B cell (primary cell): ENCODE measurements at regions not wholly inside any gene's neighbourhood (a gene's known extent, or its start where the extent isn't known, plus 50 kb on each side); places are given as distances from the start of the nearest gene placed in this dataset.

ENCODE experiments used
- ATAC-seq: fragments of 200-7000 bp; cut with Tn5 transposase; one replicate; pipeline ENCODE4 v1.10.0; 2021; ENCODE audit warnings: low read depth, mild to moderate bottlenecking, moderate number of reproducible peaks, moderate library complexity
- CTCF ChIA-PET: fragments of 350-600 bp; sonication (Branson Sonifier 250); formaldehyde crosslinking; loops from one replicate; lab custom pipeline; 2021; ENCODE audit warnings: antibody characterized with exemption, inconsistent platforms; lab: Charles Lee
- POLR2A ChIA-PET: fragments of 350-600 bp; sonication (Branson Sonifier 250); formaldehyde crosslinking; loops from one replicate; lab custom pipeline; 2021; ENCODE audit warnings: antibody characterized with exemption; lab: Charles Lee
- DNase-seq: peaks from one replicate; pipeline ENCODE4 v3.0.0; 2013
- H2AFZ ChIP-seq: 2 replicates; pipeline ENCODE4 v1.6.1; 2012; ENCODE audit warnings: mild to moderate bottlenecking, low read depth, low read length; ENCODE audit not compliant: insufficient read depth, poor library complexity, severe bottlenecking
- H3K27ac ChIP-seq, 2 donors: 1 replicate in 1 of 2; 2 replicates in 1 of 2; pipeline ENCODE4 v1.5.1; 2012 to 2013; ENCODE audit warnings: low read length in 2 of 2, mild to moderate bottlenecking in 2 of 2, moderate library complexity in 1 of 2
- H3K27me3 ChIP-seq, 4 experiments: fragments of 200-600 bp in 1 of 4; sonication (generic) in 1 of 4; replicated peaks in 1 of 4; 1 replicate in 2 of 4; 2 replicates in 2 of 4; pipeline versions ENCODE4 v1.6.1 to v1.7.0; 2013 to 2016; ENCODE audit warnings: low read length in 3 of 4, mild to moderate bottlenecking in 2 of 4, mixed read lengths in 1 of 4, moderate library complexity in 1 of 4; ENCODE audit not compliant: insufficient read depth in 4 of 4, control insufficient read depth in 3 of 4; ENCODE audit errors: control extremely low read depth in 1 of 4
- H3K36me3 ChIP-seq, 2 experiments: replicated peaks in 1 of 2; 1 replicate in 1 of 2; 2 replicates in 1 of 2; pipeline versions ENCODE4 v1.6.1 to v1.7.1; 2013; ENCODE audit warnings: low read length in 1 of 2; ENCODE audit not compliant: insufficient read depth in 2 of 2, control insufficient read depth in 1 of 2; ENCODE audit errors: control extremely low read depth in 1 of 2, extremely low read depth in 1 of 2
- H3K4me1 ChIP-seq, 2 donors: fragments of 200-600 bp in 1 of 2; sonication (generic) in 1 of 2; 1 replicate in 1 of 2; 2 replicates in 1 of 2; pipeline versions ENCODE4 v1.5.1 to v1.6.1; 2013 to 2017; ENCODE audit warnings: low read length in 2 of 2; ENCODE audit not compliant: control insufficient read depth in 2 of 2, insufficient read depth in 2 of 2
- H3K4me2 ChIP-seq: replicated peaks from 2 replicates; pipeline ENCODE3; 2012; ENCODE audit warnings: mild to moderate bottlenecking, low read depth, low read length; ENCODE audit not compliant: poor library complexity, severe bottlenecking
- H3K4me3 ChIP-seq, 5 experiments: fragments of 200-600 bp in 1 of 5; sonication (generic) in 1 of 5; 1 replicate in 3 of 5; 2 replicates in 2 of 5; pipeline versions ENCODE4 v1.5.1 to v1.7.0; 2011 to 2016; ENCODE audit warnings: low read length in 4 of 5, mild to moderate bottlenecking in 4 of 5, low read depth in 2 of 5, control low read depth in 1 of 5, moderate library complexity in 1 of 5; ENCODE audit not compliant: insufficient read depth in 1 of 5; ENCODE audit errors: control extremely low read depth in 1 of 5, extremely low read depth in 1 of 5
- H3K79me2 ChIP-seq: fragments of 200-600 bp; sonication (generic); one replicate; pipeline ENCODE4 v1.6.0; 2016; ENCODE audit warnings: low read length; ENCODE audit not compliant: control insufficient read depth, insufficient read depth
- H3K9ac ChIP-seq: fragments of 200-600 bp; sonication (generic); 2 replicates; pipeline ENCODE4 v1.6.1; 2017; ENCODE audit warnings: mild to moderate bottlenecking, low read length, moderate library complexity
- H3K9me3 ChIP-seq, 3 donors: one replicate each; pipeline versions ENCODE4 v1.6.1 to v1.7.1; 2013; ENCODE audit warnings: low read length in 2 of 3; ENCODE audit not compliant: control insufficient read depth in 2 of 3, insufficient read depth in 1 of 3; ENCODE audit errors: control extremely low read depth in 1 of 3
- H4K20me1 ChIP-seq: 2 replicates; pipeline ENCODE4 v1.6.0; 2012; ENCODE audit warnings: mild to moderate bottlenecking, low read length; ENCODE audit not compliant: insufficient read depth, control insufficient read depth, poor library complexity, severe bottlenecking
- H3K27ac Mint-ChIP-seq: one replicate; pipeline ENCODE4 v1.8.0; 2021; ENCODE audit warnings: mixed read lengths
- H3K27me3 Mint-ChIP-seq: one replicate; pipeline ENCODE4 v1.8.0; 2021; ENCODE audit warnings: mixed read lengths
- H3K4me1 Mint-ChIP-seq: one replicate; pipeline ENCODE4 v1.8.0; 2021; ENCODE audit warnings: mixed read lengths
- H3K4me3 Mint-ChIP-seq: one replicate; pipeline ENCODE4 v1.8.0; 2021; ENCODE audit warnings: mixed read lengths
- H3K9me3 Mint-ChIP-seq: one replicate; pipeline ENCODE4 v1.8.0; 2022; ENCODE audit warnings: mixed read lengths; ENCODE audit not compliant: insufficient read depth
- EZH2 ChIP-seq: IDR thresholded peaks from 2 replicates; pipeline ENCODE4 v1.6.1; 2012; ENCODE audit warnings: borderline replicate concordance, low read depth, mild to moderate bottlenecking, moderate library complexity, low read length; ENCODE audit not compliant: insufficient read depth, poor library complexity, severe bottlenecking
- WGBS: methylation state at CpG from one replicate; pipeline ENCODE4 v1.1.5; 2013; ENCODE audit warnings: missing lambda C conversion rate; ENCODE audit not compliant: insufficient coverage; 5-methylcytosine and 5-hydroxymethylcytosine counted together
- intact Hi-C: fragments of 100-400 bp; cut with micrococcal nuclease; formaldehyde crosslinking; loops from one replicate; pipeline ENCODE4 v1.10.0; 2022
- TF ChIP-seq, protein P1 (sequence below): fragments of 200-600 bp; IDR thresholded peaks from one replicate; pipeline ENCODE4 v1.8.0; 2022; ENCODE audit warnings: antibody characterized with exemption, mild to moderate bottlenecking

DNA sequence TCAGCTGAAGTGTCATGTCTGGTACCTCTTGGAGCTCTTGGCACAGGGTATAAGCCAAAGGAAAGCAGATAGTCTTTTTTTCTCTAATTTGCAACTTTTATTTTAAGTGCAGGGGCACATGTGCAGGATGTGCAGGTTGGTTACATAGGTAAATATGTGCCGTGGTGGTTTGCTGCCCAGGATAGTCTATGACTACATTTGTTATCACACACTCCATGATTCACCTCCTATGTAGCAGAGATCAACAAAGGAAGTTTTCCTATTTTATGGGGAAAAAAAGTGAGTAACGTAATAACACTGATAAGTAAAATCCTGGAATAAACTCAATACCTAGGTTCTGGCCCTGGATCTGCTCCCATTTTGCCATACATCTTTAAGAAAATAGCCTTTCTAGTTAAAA lies 234.6 kb downstream of the CAAP1 start:
- no peaks in the 10 kb centered on the region for H3K4me1 Mint-ChIP-seq
- Histone ChIP-seq H3K36me3 (no peaks in the 10 kb centered on the region), H3K4me3 (no peak overlapping the region), H3K79me2 (no peaks in the 10 kb centered on the region), H3K4me1 (no peaks in the 10 kb centered on the region), H3K4me2 (no peak overlapping the region), H3K27me3 (no peaks in the 10 kb centered on the region), H3K27ac (no peak overlapping the region), H3K9ac (no peak overlapping the region), H2AFZ (no peak overlapping the region), H4K20me1 (no peaks in the 10 kb centered on the region), H3K9me3 (peaks cover 0 to 3% (median 0%) of the 10 kb centered on the region in 3 donors)
- no peak overlapping the region for H3K4me3 Mint-ChIP-seq
- H3K9me3 Mint-ChIP-seq: no peaks in the 10 kb centered on the region
- no peak overlapping the region for H3K27ac Mint-ChIP-seq
- intact Hi-C loops: no loop called here
- TF ChIP-seq, protein P1, sequence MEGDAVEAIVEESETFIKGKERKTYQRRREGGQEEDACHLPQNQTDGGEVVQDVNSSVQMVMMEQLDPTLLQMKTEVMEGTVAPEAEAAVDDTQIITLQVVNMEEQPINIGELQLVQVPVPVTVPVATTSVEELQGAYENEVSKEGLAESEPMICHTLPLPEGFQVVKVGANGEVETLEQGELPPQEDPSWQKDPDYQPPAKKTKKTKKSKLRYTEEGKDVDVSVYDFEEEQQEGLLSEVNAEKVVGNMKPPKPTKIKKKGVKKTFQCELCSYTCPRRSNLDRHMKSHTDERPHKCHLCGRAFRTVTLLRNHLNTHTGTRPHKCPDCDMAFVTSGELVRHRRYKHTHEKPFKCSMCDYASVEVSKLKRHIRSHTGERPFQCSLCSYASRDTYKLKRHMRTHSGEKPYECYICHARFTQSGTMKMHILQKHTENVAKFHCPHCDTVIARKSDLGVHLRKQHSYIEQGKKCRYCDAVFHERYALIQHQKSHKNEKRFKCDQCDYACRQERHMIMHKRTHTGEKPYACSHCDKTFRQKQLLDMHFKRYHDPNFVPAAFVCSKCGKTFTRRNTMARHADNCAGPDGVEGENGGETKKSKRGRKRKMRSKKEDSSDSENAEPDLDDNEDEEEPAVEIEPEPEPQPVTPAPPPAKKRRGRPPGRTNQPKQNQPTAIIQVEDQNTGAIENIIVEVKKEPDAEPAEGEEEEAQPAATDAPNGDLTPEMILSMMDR: no peak
- no peak for TF ChIP-seq EZH2
- ATAC-seq: no peak
- CTCF ChIA-PET: no interaction called here
- POLR2A ChIA-PET: no interaction called here
- no CpG with 5 or more reads among the region's 2 CpGs for WGBS
- no peak for DNase-seq
- no peaks in the 10 kb centered on the region for H3K27me3 Mint-ChIP-seq

DNA sequence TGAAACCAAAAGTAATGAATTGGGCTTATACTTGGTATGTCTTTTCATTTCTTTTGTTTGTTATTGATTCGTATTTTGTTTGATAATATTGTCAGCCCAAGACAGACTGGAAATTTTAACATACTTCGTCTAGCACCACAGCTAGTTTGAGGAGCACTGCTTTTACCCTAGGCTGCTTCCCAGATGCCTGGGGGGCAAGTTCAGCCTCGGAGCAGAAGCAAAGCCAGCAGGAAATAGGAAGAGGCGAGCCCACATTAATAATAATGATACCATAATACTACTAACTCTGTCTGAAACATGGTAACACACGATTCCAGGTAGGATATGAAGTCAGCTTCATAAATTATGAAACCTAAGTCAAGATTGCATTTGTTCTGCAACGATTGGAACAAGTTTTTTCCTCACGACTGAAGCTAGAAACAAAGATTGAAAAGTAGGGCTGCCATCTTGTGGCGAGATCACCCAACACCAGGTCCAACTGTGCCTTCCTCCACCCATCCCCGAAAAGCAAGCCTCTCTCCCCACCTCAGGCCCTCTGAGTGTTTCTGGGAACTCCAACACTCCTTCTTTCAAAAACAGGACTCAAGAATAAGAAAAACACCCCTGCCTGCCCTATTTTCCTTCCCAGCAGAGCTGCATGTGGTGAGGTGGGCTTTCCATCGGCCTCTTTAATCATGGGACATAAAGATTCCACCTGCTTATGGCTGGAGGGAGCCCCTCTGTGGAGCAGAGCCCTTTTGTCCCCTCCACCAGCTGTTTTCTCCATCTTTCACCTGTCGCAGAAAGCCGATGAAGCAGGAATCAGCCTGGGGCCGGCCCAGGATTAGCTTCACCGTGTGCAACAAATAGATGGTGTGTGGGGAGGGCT lies 236.4 kb downstream of the CAAP1 start:
- ChIA-PET POLR2A (no interaction called here), CTCF (no interaction called here)
- WGBS: 65% methylated on average over 8 of the region's 14 CpGs
- Histone ChIP-seq H3K9ac (no peak overlapping the region), H3K9me3 (peaks cover 0 to 3% (median 0%) of the 10 kb centered on the region in 3 donors), H3K4me3 (no peak overlapping the region), H3K27me3 (no peaks in the 10 kb centered on the region), H3K27ac (no peak overlapping the region), H2AFZ (no peak overlapping the region), H3K4me2 (no peak overlapping the region), H3K79me2 (no peaks in the 10 kb centered on the region), H4K20me1 (no peaks in the 10 kb centered on the region), H3K36me3 (no peaks in the 10 kb centered on the region), H3K4me1 (no peaks in the 10 kb centered on the region)
- Mint-ChIP-seq H3K27me3 (no peaks in the 10 kb centered on the region), H3K4me1 (no peaks in the 10 kb centered on the region), H3K27ac (no peak overlapping the region), H3K9me3 (no peaks in the 10 kb centered on the region), H3K4me3 (no peak overlapping the region)
- TF ChIP-seq, protein P1: no peak
- TF ChIP-seq EZH2: no peak
- DNase-seq (no peak), ATAC-seq (no peak)
- intact Hi-C loops: no loop called here
